ENCODE measurements at regions not wholly inside any gene's neighbourhood (a gene's known extent, or its start where the extent isn't known, plus 50 kb on each side); places are given as distances from the start of the nearest gene placed in this dataset.

- no TSS peak for BruUV-seq (replicated peaks)
- no peak for DNase-seq
- Histone ChIP-seq H3K27me3 (ENCODE audit: insufficient read depth, low read depth) (no peaks in the 10 kb centered on the region), H3K4me2 (no peak overlapping the region), H3K27ac (no peak overlapping the region), H3K9me3 (ENCODE audit: insufficient read depth, low read depth) (no peaks in the 10 kb centered on the region; the same call in 1 of the 2 replicates), H4K20me1 (ENCODE audit: insufficient read depth) (no peaks in the 10 kb centered on the region), H3K79me2 (ENCODE audit: low read depth) (no peaks in the 10 kb centered on the region), H3K36me3 (ENCODE audit: low read depth) (no peaks in the 10 kb centered on the region), H2AFZ (no peak overlapping the region), H3K9me2 (ENCODE audit: insufficient read depth) (no peaks in the 10 kb centered on the region), H3K4me1 (replicated peaks; ENCODE audit: insufficient read depth) (peaks cover 18% of the 10 kb centered on the region; the same call in 1 of the 2 replicates), H3K4me3 (no peak overlapping the region), H3F3A (ENCODE audit: insufficient read depth, low read depth) (peaks cover 3% of the 10 kb centered on the region; the same call in 1 of the 2 replicates)
- intact Hi-C loops (cut with micrococcal nuclease; ENCODE audit: unreplicated experiment) = loop anchor here (5.0 kb wide), 1 partner anchor 123 kb away; no protein-coding TSS in a partner anchor
- TF ChIP-seq EZH2 (IDR thresholded peaks at IDR 0.05; ENCODE audit: low read depth) (no peak), CTCF (conservative IDR thresholded peaks at IDR 0.05) (no peak)
- POLR2A ChIA-PET (ENCODE audit: unreplicated experiment) = interaction anchor here (0.6 to 0.7 kb wide), 3 partner anchors 16 to 444 kb away, joined by 3 to 4 read pairs (median 4); no protein-coding TSS in a partner anchor
- CTCF ChIA-PET = no interaction called here
These were observed 73.3 kb downstream of the SNRPE start for GRCh38 chr1:203934651-203935050.

- CTCF ChIA-PET = no interaction called here
- no peak for DNase-seq
- Histone ChIP-seq H3K4me3 (no peak overlapping the region), H3K79me2 (ENCODE audit: low read depth) (no peaks in the 10 kb centered on the region), H3F3A (ENCODE audit: insufficient read depth, low read depth) (peaks cover 3% of the 10 kb centered on the region; the same call in 1 of the 2 replicates), H3K9me3 (ENCODE audit: insufficient read depth, low read depth) (no peaks in the 10 kb centered on the region; the same call in 1 of the 2 replicates), H3K27me3 (ENCODE audit: insufficient read depth, low read depth) (no peaks in the 10 kb centered on the region), H3K27ac (no peak overlapping the region), H3K36me3 (ENCODE audit: low read depth) (no peaks in the 10 kb centered on the region), H3K9me2 (ENCODE audit: insufficient read depth) (no peaks in the 10 kb centered on the region), H3K4me2 (no peak overlapping the region), H3K4me1 (replicated peaks; ENCODE audit: insufficient read depth) (0 out of 2 replicates have a peak, but pooled peaks cover 13% of the 10 kb centered on the region), H4K20me1 (ENCODE audit: insufficient read depth) (no peaks in the 10 kb centered on the region), H2AFZ (no peak overlapping the region)
- BruUV-seq (replicated peaks) = no TSS peak
- intact Hi-C loops (cut with micrococcal nuclease; ENCODE audit: unreplicated experiment) = no loop called here
- TF ChIP-seq CTCF (conservative IDR thresholded peaks at IDR 0.05) (no peak), EZH2 (IDR thresholded peaks at IDR 0.05; ENCODE audit: low read depth) (no peak)
- POLR2A ChIA-PET (ENCODE audit: unreplicated experiment) = interaction anchor here (0.6 to 0.7 kb wide), 2 partner anchors 17 to 443 kb away, joined by 3 to 4 read pairs; no protein-coding TSS in a partner anchor
These were observed 73.9 kb downstream of the SNRPE start for GRCh38 chr1:203935321-203935720.

- H3K27ac ChIP-seq = no peak overlapping the region
- no peak overlapping the region for H2AFZ ChIP-seq
- no peaks in the 10 kb centered on the region for H3K27me3 ChIP-seq (ENCODE audit: insufficient read depth, low read depth)
- H3K9me2 ChIP-seq (ENCODE audit: insufficient read depth) = no peaks in the 10 kb centered on the region
- no peak overlapping the region for H3K4me3 ChIP-seq
- H3K4me1 ChIP-seq (replicated peaks; ENCODE audit: insufficient read depth) = 0 out of 2 replicates have a peak, but pooled peaks cover 6% of the 10 kb centered on the region
- intact Hi-C loops (cut with micrococcal nuclease; ENCODE audit: unreplicated experiment) = no loop called here
- no peaks in the 10 kb centered on the region for H4K20me1 ChIP-seq (ENCODE audit: insufficient read depth)
- no peak overlapping the region for H3K4me2 ChIP-seq
- H3K9me3 ChIP-seq (ENCODE audit: insufficient read depth, low read depth) = no peaks in the 10 kb centered on the region; the same call in 1 of the 2 replicates
- POLR2A ChIA-PET (ENCODE audit: unreplicated experiment) = no interaction called here
- H3K36me3 ChIP-seq (ENCODE audit: low read depth) = no peaks in the 10 kb centered on the region
- no TSS peak for BruUV-seq (replicated peaks)
- CTCF ChIA-PET = interaction anchor here (0.7 kb wide), 1 partner anchor 368 kb away, joined by 4 read pairs; no protein-coding TSS in a partner anchor
- H3F3A ChIP-seq (ENCODE audit: insufficient read depth, low read depth) = 0 out of 2 replicates have a peak, but pooled peaks cover 3% of the 10 kb centered on the region
- DNase-seq = no peak
- no peak for TF ChIP-seq EZH2 (IDR thresholded peaks at IDR 0.05; ENCODE audit: low read depth)
- TF ChIP-seq CTCF (conservative IDR thresholded peaks at IDR 0.05) = no peak
- no peaks in the 10 kb centered on the region for H3K79me2 ChIP-seq (ENCODE audit: low read depth)
These were observed 76.4 kb downstream of the SNRPE start for GRCh38 chr1:203937678-203938330.
